IMR-90 (cell line): ENCODE measurements at regions not wholly inside any gene's neighbourhood (a gene's known extent, or its start where the extent isn't known, plus 50 kb on each side); places are given as distances from the start of the nearest gene placed in this dataset.

Experiments used
- ATAC-seq: fragments of 200-7000 bp; cut with Tn5 transposase; 2 replicates; pipeline ENCODE4 v1.9.1; 2020; ENCODE audit warnings: low read depth, mild to moderate bottlenecking, moderate library complexity
- BruUV-seq: library from RNA; stranded (reverse); fragments of 400-500 nt; replicated peaks from 2 replicates; lab custom pipeline; 2021; lab: Mats Ljungman, UMichigan
- CTCF ChIA-PET: fragments of 300-600 bp; formaldehyde crosslinking; extraction: SDS; loops from one replicate; lab custom pipeline; 2021; ENCODE audit warnings: antibody characterized with exemption; lab: Yijun Ruan, JAX
- POLR2A ChIA-PET: fragments of 300-600 bp; sonication (Branson Sonifier 250); formaldehyde crosslinking; loops from one replicate; lab custom pipeline; 2022; ENCODE audit warnings: antibody characterized with exemption; ENCODE audit not compliant: unreplicated experiment; lab: Charles Lee
- DNase-seq: peaks from one replicate; pipeline ENCODE4 v3.0.0; 2013
- H2AFZ ChIP-seq: replicated peaks from 2 replicates; pipeline ENCODE3; 2013; ENCODE audit warnings: low read length, mild to moderate bottlenecking; ENCODE audit not compliant: poor library complexity
- H2AK5ac ChIP-seq: 2 replicates; pipeline ENCODE4 v1.6.1; 2013; ENCODE audit warnings: low read depth, low read length, inconsistent platforms
- H2AK9ac ChIP-seq: replicated peaks from 2 replicates; pipeline ENCODE3; 2013; ENCODE audit warnings: mild to moderate bottlenecking, low read depth, low read length, moderate library complexity; ENCODE audit not compliant: poor library complexity
- H2BK120ac ChIP-seq: 2 replicates; pipeline ENCODE4 v1.6.1; 2013; ENCODE audit warnings: low read depth, low read length, inconsistent platforms
- H2BK15ac ChIP-seq: 3 replicates; pipeline ENCODE4 v1.6.1; 2013; ENCODE audit warnings: low read depth, low read length, inconsistent platforms
- H2BK20ac ChIP-seq: 2 replicates; pipeline ENCODE4 v1.6.1; 2013; ENCODE audit warnings: low read depth, mild to moderate bottlenecking, inconsistent platforms, low read length, moderate library complexity
- H2BK5ac ChIP-seq: 2 replicates; pipeline ENCODE4 v1.6.1; 2013; ENCODE audit warnings: mild to moderate bottlenecking, low read depth, low read length, inconsistent platforms; ENCODE audit not compliant: poor library complexity, severe bottlenecking
- H3K14ac ChIP-seq: replicated peaks from 2 replicates; pipeline ENCODE4 v1.6.1; 2013; ENCODE audit warnings: low read depth, low read length, inconsistent platforms
- H3K18ac ChIP-seq: 2 replicates; pipeline ENCODE4 v1.6.1; 2013; ENCODE audit warnings: low read depth, low read length, control low read depth
- H3K23ac ChIP-seq: 2 replicates; pipeline ENCODE4 v1.6.1; 2013; ENCODE audit warnings: low read depth, low read length, inconsistent platforms
- H3K27ac ChIP-seq: 2 replicates; pipeline ENCODE4 v1.5.1; 2013; ENCODE audit warnings: mild to moderate bottlenecking, control low read depth, low read length; ENCODE audit not compliant: insufficient read depth
- H3K27me3 ChIP-seq: 2 replicates; pipeline ENCODE4 v1.6.1; 2013; ENCODE audit warnings: low read length; ENCODE audit not compliant: control insufficient read depth, insufficient read depth
- H3K36me3 ChIP-seq: 2 replicates; pipeline ENCODE4 v1.6.1; 2013; ENCODE audit warnings: low read length, mixed read lengths; ENCODE audit not compliant: control insufficient read depth, insufficient read depth
- H3K4ac ChIP-seq: 2 replicates; pipeline ENCODE4 v1.6.1; 2013; ENCODE audit warnings: low read depth, low read length, inconsistent platforms
- H3K4me1 ChIP-seq: 2 replicates; pipeline ENCODE4 v1.6.1; 2013; ENCODE audit warnings: low read length, mixed read lengths; ENCODE audit not compliant: control insufficient read depth, insufficient read depth
- H3K4me2 ChIP-seq: 2 replicates; pipeline ENCODE4 v1.6.1; 2013; ENCODE audit warnings: low read depth, mild to moderate bottlenecking, control low read depth, low read length, moderate library complexity
- H3K4me3 ChIP-seq: 2 replicates; pipeline ENCODE4 v1.5.1; 2013; ENCODE audit warnings: low read depth, mild to moderate bottlenecking, control low read depth, low read length, moderate library complexity; ENCODE audit not compliant: insufficient read depth
- H3K56ac ChIP-seq: 2 replicates; pipeline ENCODE4 v1.6.1; 2013; ENCODE audit warnings: low read length, inconsistent platforms; ENCODE audit not compliant: insufficient read depth; ENCODE audit errors: extremely low read depth
- H3K79me1 ChIP-seq, 2 experiments: 2 replicates each; pipeline ENCODE4 v1.6.1; 2013; ENCODE audit warnings: low read length in 2 of 2, inconsistent platforms in 1 of 2, low read depth in 1 of 2
- H3K9ac ChIP-seq: 2 replicates; pipeline ENCODE4 v1.6.1; 2013; ENCODE audit warnings: low read depth, low read length, control low read depth
- H3K9me1 ChIP-seq: 2 replicates; pipeline ENCODE4 v1.6.1; 2013; ENCODE audit warnings: low read length, inconsistent platforms; ENCODE audit not compliant: insufficient read depth
- H3K9me3 ChIP-seq: 2 replicates; pipeline ENCODE4 v1.6.1; 2013; ENCODE audit warnings: low read length; ENCODE audit not compliant: control insufficient read depth, insufficient read depth
- H4K20me1 ChIP-seq: 2 replicates; pipeline ENCODE4 v1.6.1; 2013; ENCODE audit warnings: low read length, inconsistent platforms; ENCODE audit not compliant: insufficient read depth
- H4K5ac ChIP-seq: 2 replicates; pipeline ENCODE4 v1.6.1; 2013; ENCODE audit warnings: mild to moderate bottlenecking, low read depth, low read length, control low read depth
- H4K8ac ChIP-seq, 2 experiments: 2 replicates each; pipeline ENCODE4 v1.6.1; 2013; ENCODE audit warnings: low read depth in 2 of 2, low read length in 2 of 2, control low read depth in 1 of 2, inconsistent platforms in 1 of 2
- H4K91ac ChIP-seq: 2 replicates; pipeline ENCODE4 v1.6.1; 2013; ENCODE audit warnings: low read depth, low read length, inconsistent platforms; ENCODE audit not compliant: insufficient read depth
- BHLHE40 ChIP-seq: fragments of 150-350 bp; IDR thresholded peaks from 2 replicates; pipeline ENCODE4 v1.6.1; 2016; ENCODE audit warnings: mild to moderate bottlenecking, low read depth, low read length
- CEBPB ChIP-seq: IDR thresholded peaks from 2 replicates; pipeline ENCODE4 v1.6.1; 2012; ENCODE audit warnings: low read depth, low read length, improper control_type of control experiment
- CHD1 ChIP-seq: IDR thresholded peaks from 2 replicates; pipeline ENCODE4 v1.6.1; 2012; ENCODE audit warnings: low read depth, low read length, improper control_type of control experiment
- FOS ChIP-seq: fragments of 150-350 bp; IDR thresholded peaks from 2 replicates; pipeline ENCODE4 v1.6.1; 2016; ENCODE audit warnings: low read depth, low read length
- MAFK ChIP-seq: IDR thresholded peaks from 2 replicates; pipeline ENCODE4 v1.6.1; 2012; ENCODE audit warnings: low read depth, low read length, improper control_type of control experiment
- MAZ ChIP-seq: IDR thresholded peaks from 2 replicates; pipeline ENCODE4 v1.6.1; 2012; ENCODE audit warnings: low read depth, mild to moderate bottlenecking, low read length, improper control_type of control experiment, moderate library complexity, borderline replicate concordance
- MXI1 ChIP-seq: IDR thresholded peaks from 2 replicates; pipeline ENCODE4 v1.6.1; 2012; ENCODE audit warnings: low read depth, mild to moderate bottlenecking, low read length, moderate library complexity, borderline replicate concordance
- NFE2L2 ChIP-seq: fragments of 150-350 bp; IDR thresholded peaks from 2 replicates; pipeline ENCODE4 v1.6.1; 2016; ENCODE audit warnings: low read depth, mild to moderate bottlenecking, low read length
- POLR2A ChIP-seq: IDR thresholded peaks from 2 replicates; pipeline ENCODE4 v1.6.1; 2012; ENCODE audit warnings: mild to moderate bottlenecking, low read depth, low read length
- SMC3 ChIP-seq: fragments of 150-350 bp; IDR thresholded peaks from 2 replicates; pipeline ENCODE4 v1.6.1; 2016; ENCODE audit warnings: low read depth, mild to moderate bottlenecking, antibody characterized with exemption, low read length, moderate library complexity
- dilution Hi-C: fragments of 300-500 bp; cut with HindIII; formaldehyde crosslinking; loops from one replicate; pipeline ENCODE4 v1.14.3; 2018; ENCODE audit warnings: low sequenced_read_pairs; ENCODE audit not compliant: unreplicated experiment
- in situ Hi-C: fragments of 300-500 bp; cut with MboI; formaldehyde crosslinking; loops from 3 replicates; pipeline ENCODE4 v1.14.3; 2019; ENCODE audit warnings: low sequenced_read_pairs, inconsistent platforms, mixed read lengths
- intact Hi-C: fragments of 100-400 bp; cut with micrococcal nuclease; formaldehyde crosslinking; loops from 2 replicates; pipeline ENCODE4 v1.10.0; 2022
- TF ChIP-seq, protein P1 (sequence below): fragments of 150-350 bp; IDR thresholded peaks from 2 replicates; pipeline ENCODE4 v1.6.1; 2016; ENCODE audit warnings: low read depth, mild to moderate bottlenecking, low read length, moderate library complexity, borderline replicate concordance

- Histone ChIP-seq H4K91ac (no peak overlapping the region), H3K4me2 (no peak overlapping the region), H2AK5ac (no peak overlapping the region), H3K27ac (no peak overlapping the region), H3K4ac (no peak overlapping the region), H4K8ac (no peak overlapping the region), H3K56ac (no peak overlapping the region), H3K36me3 (no peaks in the 10 kb centered on the region), H3K18ac (no peak overlapping the region), H4K5ac (no peak overlapping the region), H2AFZ (no peak overlapping the region), H3K9me1 (no peaks in the 10 kb centered on the region), H3K9ac (no peak overlapping the region), H3K23ac (no peak overlapping the region), H4K20me1 (no peaks in the 10 kb centered on the region), H2BK120ac (no peak overlapping the region), H3K4me1 (no peaks in the 10 kb centered on the region), H3K4me3 (no peak overlapping the region), H3K9me3 (no peaks in the 10 kb centered on the region; the same call in 1 of the 2 replicates), H3K27me3 (no peaks in the 10 kb centered on the region), H2AK9ac (no peak overlapping the region), H3K79me1 (no peaks in the 10 kb centered on the region), H3K14ac (no peak overlapping the region), H2BK15ac (no peak overlapping the region), H2BK20ac (no peak overlapping the region), H2BK5ac (no peak overlapping the region)
- ChIA-PET POLR2A (no interaction called here), CTCF (interaction anchor here (0.6 kb wide), 1 partner anchor 408 kb away, joined by 4 read pairs; no protein-coding TSS in a partner anchor)
- in situ Hi-C loops (no loop called here), dilution Hi-C loops (no loop called here), intact Hi-C loops (no loop called here)
- ATAC-seq (no peak), DNase-seq (no peak)
- TF ChIP-seq CHD1 = no peak
- TF ChIP-seq MAFK = no peak
- TF ChIP-seq MXI1 = no peak
- TF ChIP-seq MAZ = no peak
- TF ChIP-seq, protein P1, sequence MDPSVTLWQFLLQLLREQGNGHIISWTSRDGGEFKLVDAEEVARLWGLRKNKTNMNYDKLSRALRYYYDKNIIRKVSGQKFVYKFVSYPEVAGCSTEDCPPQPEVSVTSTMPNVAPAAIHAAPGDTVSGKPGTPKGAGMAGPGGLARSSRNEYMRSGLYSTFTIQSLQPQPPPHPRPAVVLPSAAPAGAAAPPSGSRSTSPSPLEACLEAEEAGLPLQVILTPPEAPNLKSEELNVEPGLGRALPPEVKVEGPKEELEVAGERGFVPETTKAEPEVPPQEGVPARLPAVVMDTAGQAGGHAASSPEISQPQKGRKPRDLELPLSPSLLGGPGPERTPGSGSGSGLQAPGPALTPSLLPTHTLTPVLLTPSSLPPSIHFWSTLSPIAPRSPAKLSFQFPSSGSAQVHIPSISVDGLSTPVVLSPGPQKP = no peak
- TF ChIP-seq BHLHE40 = no peak
- TF ChIP-seq SMC3 = no peak
- TF ChIP-seq FOS = no peak
- no peak for TF ChIP-seq NFE2L2
- TF ChIP-seq POLR2A = no peak
- no peak for TF ChIP-seq CEBPB
- BruUV-seq = no TSS peak
These were observed 520.3 kb downstream of the DTWD2 start for GRCh38 chr5:118468085-118468484.
